GM23338 (cell line): ENCODE measurements at regions not wholly inside any gene's neighbourhood (a gene's known extent, or its start where the extent isn't known, plus 50 kb on each side); places are given as distances from the start of the nearest gene placed in this dataset.

Experiments used
- ATAC-seq: fragments of 200-7000 bp; cut with Tn5 transposase; 3 replicates; pipeline ENCODE4 v1.9.1; 2020
- DNase-seq: peaks from one replicate; pipeline ENCODE4 v3.0.0-alpha.2; 2015; ENCODE audit warnings: low spot score
- H2AFZ ChIP-seq: fragments of 200-600 bp; sonication (generic); 2 replicates; pipeline ENCODE4 v1.8.0; 2016; ENCODE audit warnings: antibody characterized with exemption, mild to moderate bottlenecking, moderate library complexity
- H3F3A ChIP-seq: fragments of 200-600 bp; sonication (generic); replicated peaks from 2 replicates; pipeline ENCODE4 v1.8.0; 2017; ENCODE audit warnings: antibody characterized with exemption, mixed run types, low read depth
- H3K27ac ChIP-seq: fragments of 200-600 bp; sonication (generic); 2 replicates; pipeline ENCODE4 v1.6.1; 2016; ENCODE audit warnings: low read depth
- H3K27me3 ChIP-seq: fragments of 200-600 bp; sonication (generic); 2 replicates; pipeline ENCODE4 v1.8.0; 2016; ENCODE audit warnings: mild to moderate bottlenecking, mixed run types, moderate library complexity; ENCODE audit not compliant: insufficient read depth
- H3K36me3 ChIP-seq: fragments of 200-600 bp; sonication (generic); 2 replicates; pipeline ENCODE4 v1.8.0; 2016; ENCODE audit warnings: mild to moderate bottlenecking; ENCODE audit not compliant: insufficient read depth
- H3K4me1 ChIP-seq: fragments of 200-600 bp; sonication (generic); 2 replicates; pipeline ENCODE4 v1.8.0; 2016; ENCODE audit warnings: mild to moderate bottlenecking, moderate library complexity; ENCODE audit not compliant: insufficient read depth
- H3K4me2 ChIP-seq: fragments of 200-600 bp; sonication (generic); 2 replicates; pipeline ENCODE4 v1.7.1; 2017; ENCODE audit warnings: mixed run types
- H3K4me3 ChIP-seq: fragments of 200-600 bp; sonication (generic); 2 replicates; pipeline ENCODE4 v1.6.1; 2016; ENCODE audit warnings: mixed run types
- H3K79me2 ChIP-seq: fragments of 200-600 bp; sonication (generic); replicated peaks from 2 replicates; pipeline ENCODE4 v1.8.0; 2017; ENCODE audit warnings: mild to moderate bottlenecking; ENCODE audit not compliant: insufficient read depth
- H3K9me2 ChIP-seq: fragments of 200-600 bp; sonication (generic); 2 replicates; pipeline ENCODE4 v1.8.0; 2017; ENCODE audit not compliant: insufficient read depth
- H4K20me1 ChIP-seq: fragments of 200-600 bp; sonication (generic); replicated peaks from 2 replicates; pipeline ENCODE4 v1.8.0; 2017; ENCODE audit warnings: mild to moderate bottlenecking; ENCODE audit not compliant: insufficient read depth
- H3K27ac Mint-ChIP-seq: 2 replicates; pipeline ENCODE4 v1.8.0; 2020; ENCODE audit warnings: inconsistent platforms, mild to moderate bottlenecking, moderate library complexity, mixed read lengths
- H3K27me3 Mint-ChIP-seq: 3 replicates; pipeline ENCODE4 v1.8.0; 2022; ENCODE audit warnings: low read depth, mild to moderate bottlenecking, moderate library complexity, mixed read lengths, inconsistent platforms; ENCODE audit not compliant: insufficient read depth, poor library complexity
- H3K36me3 Mint-ChIP-seq: 3 replicates; pipeline ENCODE4 v1.8.0; 2021; ENCODE audit warnings: low read depth, mild to moderate bottlenecking, inconsistent platforms, moderate library complexity, mixed read lengths
- H3K4me1 Mint-ChIP-seq: 3 replicates; pipeline ENCODE4 v1.8.0; 2020; ENCODE audit warnings: mild to moderate bottlenecking, inconsistent platforms, mixed read lengths
- H3K4me3 Mint-ChIP-seq: 3 replicates; pipeline ENCODE4 v1.8.0; 2021; ENCODE audit warnings: moderate library complexity, mild to moderate bottlenecking, inconsistent platforms, mixed read lengths
- H3K9me3 Mint-ChIP-seq: 3 replicates; pipeline ENCODE4 v1.8.0; 2020; ENCODE audit warnings: moderate library complexity, mild to moderate bottlenecking, inconsistent platforms, mixed read lengths
- CREB1 ChIP-seq: fragments of 250-450 bp; sonication (Bioruptor Pico); IDR thresholded peaks from 2 replicates; pipeline ENCODE4 v1.5.0; 2020; ENCODE audit warnings: low read depth, mild to moderate bottlenecking, moderate library complexity
- EZH2 ChIP-seq: fragments of 200-600 bp; sonication (generic); IDR thresholded peaks from one replicate; pipeline ENCODE4 v1.8.0; 2017; ENCODE audit warnings: antibody characterized with exemption, mild to moderate bottlenecking, low read depth; ENCODE audit not compliant: unreplicated experiment
- EZH2phosphoT487 ChIP-seq: fragments of 200-600 bp; sonication (generic); IDR thresholded peaks from one replicate; pipeline ENCODE4 v1.8.1; 2018; ENCODE audit warnings: antibody characterized with exemption; ENCODE audit not compliant: unreplicated experiment
- JUNB ChIP-seq: IDR thresholded peaks from one replicate; pipeline ENCODE4 v1.6.1; 2016; ENCODE audit warnings: antibody characterized with exemption; ENCODE audit not compliant: unreplicated experiment
- NANOG ChIP-seq: IDR thresholded peaks from 2 replicates; pipeline ENCODE4 v1.6.1; 2016; ENCODE audit warnings: antibody characterized with exemption, borderline replicate concordance
- POLR2AphosphoS5 ChIP-seq: IDR thresholded peaks from 2 replicates; pipeline ENCODE4 v1.6.1; 2016; ENCODE audit warnings: antibody characterized with exemption, low read depth
- STAT1 ChIP-seq: IDR thresholded peaks from one replicate; pipeline ENCODE4 v1.6.1; 2016; ENCODE audit warnings: antibody characterized with exemption; ENCODE audit not compliant: unreplicated experiment
- ZNF114 ChIP-seq: fragments of 250-450 bp; sonication (Bioruptor Pico); IDR thresholded peaks from 2 replicates; pipeline ENCODE4 v1.5.0; 2020; ENCODE audit warnings: mild to moderate bottlenecking, moderate library complexity
- ZNF331 ChIP-seq: fragments of 250-450 bp; sonication (Bioruptor Pico); IDR thresholded peaks from 2 replicates; pipeline ENCODE4 v1.5.0; 2020; ENCODE audit warnings: low read depth, mild to moderate bottlenecking, moderate library complexity
- TF ChIP-seq, protein P1 (sequence below): IDR thresholded peaks from one replicate; pipeline ENCODE4 v1.6.1; 2018; ENCODE audit warnings: antibody characterized with exemption; ENCODE audit not compliant: unreplicated experiment
- TF ChIP-seq, protein P2 (sequence below), 2 experiments: fragments of 200-600 bp in 1 of 2; sonication (generic) in 1 of 2; conservative IDR thresholded peaks; 2 replicates each; pipeline versions ENCODE4 v1.5.1 to v1.6.1; 2016 to 2017; ENCODE audit warnings: antibody characterized with exemption in 2 of 2, low read depth in 2 of 2, mild to moderate bottlenecking in 2 of 2, moderate library complexity in 1 of 2
- TF ChIP-seq, protein P3 (sequence below): fragments of 250-450 bp; sonication (Bioruptor Pico); IDR thresholded peaks from 2 replicates; pipeline ENCODE4 v1.5.0; 2020; ENCODE audit warnings: mild to moderate bottlenecking, moderate library complexity
- TF ChIP-seq, protein P4 (sequence below): IDR thresholded peaks from 2 replicates; pipeline ENCODE4 v1.6.1; 2016; ENCODE audit warnings: antibody characterized with exemption

DNA sequence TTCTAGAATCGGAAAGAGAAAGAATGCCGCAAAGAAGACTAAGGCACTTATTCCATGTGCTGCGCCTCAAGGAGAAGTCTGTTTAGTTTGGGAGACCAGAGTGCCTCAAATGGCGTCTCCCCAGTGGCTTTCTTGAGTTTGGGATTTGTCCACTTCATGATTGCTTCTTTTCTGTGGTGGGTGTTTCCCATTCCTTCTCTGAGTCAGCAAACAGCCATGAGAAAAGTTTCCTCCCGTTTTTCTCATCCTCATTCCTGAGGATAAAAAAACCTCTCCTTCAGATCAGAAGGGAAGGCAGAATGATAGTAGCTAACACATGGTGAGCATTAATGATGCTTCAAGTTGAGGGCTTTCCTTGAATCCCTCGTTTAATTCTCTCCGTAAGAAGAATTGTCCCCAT is 275.9 kb upstream of the WWC1 start:
- Histone ChIP-seq H3K9me2 (no peaks in the 10 kb centered on the region), H3K36me3 (no peaks in the 10 kb centered on the region), H4K20me1 (no peaks in the 10 kb centered on the region), H3K4me2 (no peak overlapping the region), H3K4me1 (no peaks in the 10 kb centered on the region), H3K4me3 (no peak overlapping the region), H2AFZ (no peak overlapping the region), H3K79me2 (no peaks in the 10 kb centered on the region), H3K27ac (no peak overlapping the region), H3F3A (no peaks in the 10 kb centered on the region), H3K27me3 (no peaks in the 10 kb centered on the region)
- H3K4me1 Mint-ChIP-seq, result peaks cover 9% of the 10 kb centered on the region; the same call in 2 of the 3 replicates
- H3K36me3 Mint-ChIP-seq, result no peaks in the 10 kb centered on the region; the same call in 2 of the 3 replicates
- no peaks in the 10 kb centered on the region for H3K9me3 Mint-ChIP-seq
- H3K27me3 Mint-ChIP-seq, result peaks cover 2% of the 10 kb centered on the region
- no peak overlapping the region for H3K4me3 Mint-ChIP-seq
- DNase-seq, result no peak
- no peak overlapping the region for H3K27ac Mint-ChIP-seq
- TF ChIP-seq, protein P1, sequence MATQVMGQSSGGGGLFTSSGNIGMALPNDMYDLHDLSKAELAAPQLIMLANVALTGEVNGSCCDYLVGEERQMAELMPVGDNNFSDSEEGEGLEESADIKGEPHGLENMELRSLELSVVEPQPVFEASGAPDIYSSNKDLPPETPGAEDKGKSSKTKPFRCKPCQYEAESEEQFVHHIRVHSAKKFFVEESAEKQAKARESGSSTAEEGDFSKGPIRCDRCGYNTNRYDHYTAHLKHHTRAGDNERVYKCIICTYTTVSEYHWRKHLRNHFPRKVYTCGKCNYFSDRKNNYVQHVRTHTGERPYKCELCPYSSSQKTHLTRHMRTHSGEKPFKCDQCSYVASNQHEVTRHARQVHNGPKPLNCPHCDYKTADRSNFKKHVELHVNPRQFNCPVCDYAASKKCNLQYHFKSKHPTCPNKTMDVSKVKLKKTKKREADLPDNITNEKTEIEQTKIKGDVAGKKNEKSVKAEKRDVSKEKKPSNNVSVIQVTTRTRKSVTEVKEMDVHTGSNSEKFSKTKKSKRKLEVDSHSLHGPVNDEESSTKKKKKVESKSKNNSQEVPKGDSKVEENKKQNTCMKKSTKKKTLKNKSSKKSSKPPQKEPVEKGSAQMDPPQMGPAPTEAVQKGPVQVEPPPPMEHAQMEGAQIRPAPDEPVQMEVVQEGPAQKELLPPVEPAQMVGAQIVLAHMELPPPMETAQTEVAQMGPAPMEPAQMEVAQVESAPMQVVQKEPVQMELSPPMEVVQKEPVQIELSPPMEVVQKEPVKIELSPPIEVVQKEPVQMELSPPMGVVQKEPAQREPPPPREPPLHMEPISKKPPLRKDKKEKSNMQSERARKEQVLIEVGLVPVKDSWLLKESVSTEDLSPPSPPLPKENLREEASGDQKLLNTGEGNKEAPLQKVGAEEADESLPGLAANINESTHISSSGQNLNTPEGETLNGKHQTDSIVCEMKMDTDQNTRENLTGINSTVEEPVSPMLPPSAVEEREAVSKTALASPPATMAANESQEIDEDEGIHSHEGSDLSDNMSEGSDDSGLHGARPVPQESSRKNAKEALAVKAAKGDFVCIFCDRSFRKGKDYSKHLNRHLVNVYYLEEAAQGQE, result no peak
- TF ChIP-seq, protein P2, sequence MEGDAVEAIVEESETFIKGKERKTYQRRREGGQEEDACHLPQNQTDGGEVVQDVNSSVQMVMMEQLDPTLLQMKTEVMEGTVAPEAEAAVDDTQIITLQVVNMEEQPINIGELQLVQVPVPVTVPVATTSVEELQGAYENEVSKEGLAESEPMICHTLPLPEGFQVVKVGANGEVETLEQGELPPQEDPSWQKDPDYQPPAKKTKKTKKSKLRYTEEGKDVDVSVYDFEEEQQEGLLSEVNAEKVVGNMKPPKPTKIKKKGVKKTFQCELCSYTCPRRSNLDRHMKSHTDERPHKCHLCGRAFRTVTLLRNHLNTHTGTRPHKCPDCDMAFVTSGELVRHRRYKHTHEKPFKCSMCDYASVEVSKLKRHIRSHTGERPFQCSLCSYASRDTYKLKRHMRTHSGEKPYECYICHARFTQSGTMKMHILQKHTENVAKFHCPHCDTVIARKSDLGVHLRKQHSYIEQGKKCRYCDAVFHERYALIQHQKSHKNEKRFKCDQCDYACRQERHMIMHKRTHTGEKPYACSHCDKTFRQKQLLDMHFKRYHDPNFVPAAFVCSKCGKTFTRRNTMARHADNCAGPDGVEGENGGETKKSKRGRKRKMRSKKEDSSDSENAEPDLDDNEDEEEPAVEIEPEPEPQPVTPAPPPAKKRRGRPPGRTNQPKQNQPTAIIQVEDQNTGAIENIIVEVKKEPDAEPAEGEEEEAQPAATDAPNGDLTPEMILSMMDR (conservative IDR thresholded peaks at IDR 0.05; ENCODE audit: low read depth in 2 of 2), result no peak
- TF ChIP-seq NANOG (no peak), EZH2 (no peak), POLR2AphosphoS5 (no peak), STAT1 (no peak), EZH2phosphoT487 (no peak), CREB1 (no peak), ZNF114 (no peak), ZNF331 (CRISPR knock-in tag) (no peak), JUNB (no peak)
- TF ChIP-seq, protein P3, sequence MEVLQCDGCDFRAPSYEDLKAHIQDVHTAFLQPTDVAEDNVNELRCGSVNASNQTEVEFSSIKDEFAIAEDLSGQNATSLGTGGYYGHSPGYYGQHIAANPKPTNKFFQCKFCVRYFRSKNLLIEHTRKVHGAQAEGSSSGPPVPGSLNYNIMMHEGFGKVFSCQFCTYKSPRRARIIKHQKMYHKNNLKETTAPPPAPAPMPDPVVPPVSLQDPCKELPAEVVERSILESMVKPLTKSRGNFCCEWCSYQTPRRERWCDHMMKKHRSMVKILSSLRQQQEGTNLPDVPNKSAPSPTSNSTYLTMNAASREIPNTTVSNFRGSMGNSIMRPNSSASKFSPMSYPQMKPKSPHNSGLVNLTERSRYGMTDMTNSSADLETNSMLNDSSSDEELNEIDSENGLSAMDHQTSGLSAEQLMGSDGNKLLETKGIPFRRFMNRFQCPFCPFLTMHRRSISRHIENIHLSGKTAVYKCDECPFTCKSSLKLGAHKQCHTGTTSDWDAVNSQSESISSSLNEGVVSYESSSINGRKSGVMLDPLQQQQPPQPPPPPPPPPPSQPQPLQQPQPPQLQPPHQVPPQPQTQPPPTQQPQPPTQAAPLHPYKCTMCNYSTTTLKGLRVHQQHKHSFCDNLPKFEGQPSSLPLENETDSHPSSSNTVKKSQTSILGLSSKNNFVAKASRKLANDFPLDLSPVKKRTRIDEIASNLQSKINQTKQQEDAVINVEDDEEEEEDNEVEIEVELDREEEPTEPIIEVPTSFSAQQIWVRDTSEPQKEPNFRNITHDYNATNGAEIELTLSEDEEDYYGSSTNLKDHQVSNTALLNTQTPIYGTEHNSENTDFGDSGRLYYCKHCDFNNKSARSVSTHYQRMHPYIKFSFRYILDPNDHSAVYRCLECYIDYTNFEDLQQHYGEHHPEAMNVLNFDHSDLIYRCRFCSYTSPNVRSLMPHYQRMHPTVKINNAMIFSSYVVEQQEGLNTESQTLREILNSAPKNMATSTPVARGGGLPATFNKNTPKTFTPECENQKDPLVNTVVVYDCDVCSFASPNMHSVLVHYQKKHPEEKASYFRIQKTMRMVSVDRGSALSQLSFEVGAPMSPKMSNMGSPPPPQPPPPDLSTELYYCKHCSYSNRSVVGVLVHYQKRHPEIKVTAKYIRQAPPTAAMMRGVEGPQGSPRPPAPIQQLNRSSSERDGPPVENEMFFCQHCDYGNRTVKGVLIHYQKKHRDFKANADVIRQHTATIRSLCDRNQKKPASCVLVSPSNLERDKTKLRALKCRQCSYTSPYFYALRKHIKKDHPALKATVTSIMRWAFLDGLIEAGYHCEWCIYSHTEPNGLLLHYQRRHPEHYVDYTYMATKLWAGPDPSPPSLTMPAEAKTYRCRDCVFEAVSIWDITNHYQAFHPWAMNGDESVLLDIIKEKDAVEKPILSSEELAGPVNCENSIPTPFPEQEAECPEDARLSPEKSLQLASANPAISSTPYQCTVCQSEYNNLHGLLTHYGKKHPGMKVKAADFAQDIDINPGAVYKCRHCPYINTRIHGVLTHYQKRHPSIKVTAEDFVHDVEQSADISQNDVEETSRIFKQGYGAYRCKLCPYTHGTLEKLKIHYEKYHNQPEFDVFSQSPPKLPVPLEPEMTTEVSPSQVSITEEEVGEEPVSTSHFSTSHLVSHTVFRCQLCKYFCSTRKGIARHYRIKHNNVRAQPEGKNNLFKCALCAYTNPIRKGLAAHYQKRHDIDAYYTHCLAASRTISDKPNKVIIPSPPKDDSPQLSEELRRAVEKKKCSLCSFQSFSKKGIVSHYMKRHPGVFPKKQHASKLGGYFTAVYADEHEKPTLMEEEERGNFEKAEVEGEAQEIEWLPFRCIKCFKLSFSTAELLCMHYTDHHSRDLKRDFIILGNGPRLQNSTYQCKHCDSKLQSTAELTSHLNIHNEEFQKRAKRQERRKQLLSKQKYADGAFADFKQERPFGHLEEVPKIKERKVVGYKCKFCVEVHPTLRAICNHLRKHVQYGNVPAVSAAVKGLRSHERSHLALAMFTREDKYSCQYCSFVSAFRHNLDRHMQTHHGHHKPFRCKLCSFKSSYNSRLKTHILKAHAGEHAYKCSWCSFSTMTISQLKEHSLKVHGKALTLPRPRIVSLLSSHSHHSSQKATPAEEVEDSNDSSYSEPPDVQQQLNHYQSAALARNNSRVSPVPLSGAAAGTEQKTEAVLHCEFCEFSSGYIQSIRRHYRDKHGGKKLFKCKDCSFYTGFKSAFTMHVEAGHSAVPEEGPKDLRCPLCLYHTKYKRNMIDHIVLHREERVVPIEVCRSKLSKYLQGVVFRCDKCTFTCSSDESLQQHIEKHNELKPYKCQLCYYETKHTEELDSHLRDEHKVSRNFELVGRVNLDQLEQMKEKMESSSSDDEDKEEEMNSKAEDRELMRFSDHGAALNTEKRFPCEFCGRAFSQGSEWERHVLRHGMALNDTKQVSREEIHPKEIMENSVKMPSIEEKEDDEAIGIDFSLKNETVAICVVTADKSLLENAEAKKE (CRISPR knock-in tag), result no peak
- TF ChIP-seq, protein P4, sequence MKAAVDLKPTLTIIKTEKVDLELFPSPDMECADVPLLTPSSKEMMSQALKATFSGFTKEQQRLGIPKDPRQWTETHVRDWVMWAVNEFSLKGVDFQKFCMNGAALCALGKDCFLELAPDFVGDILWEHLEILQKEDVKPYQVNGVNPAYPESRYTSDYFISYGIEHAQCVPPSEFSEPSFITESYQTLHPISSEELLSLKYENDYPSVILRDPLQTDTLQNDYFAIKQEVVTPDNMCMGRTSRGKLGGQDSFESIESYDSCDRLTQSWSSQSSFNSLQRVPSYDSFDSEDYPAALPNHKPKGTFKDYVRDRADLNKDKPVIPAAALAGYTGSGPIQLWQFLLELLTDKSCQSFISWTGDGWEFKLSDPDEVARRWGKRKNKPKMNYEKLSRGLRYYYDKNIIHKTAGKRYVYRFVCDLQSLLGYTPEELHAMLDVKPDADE, result no peak
- no peak for ATAC-seq
